Keratinocyte (primary cell): ENCODE measurements at regions not wholly inside any gene's neighbourhood (a gene's known extent, or its start where the extent isn't known, plus 50 kb on each side); places are given as distances from the start of the nearest gene placed in this dataset.

Source experiments
- DNase-seq: peaks from one replicate; pipeline ENCODE4 v3.0.0-alpha.2; 2011; ENCODE audit warnings: low read depth, missing footprints, low spot score
- FAIRE-seq: peaks from 2 replicates; lab custom pipeline; 2011; peaks lifted over from hg19 to GRCh38; lab: Jason Lieb, UNC
- H2AFZ ChIP-seq: 2 replicates; pipeline ENCODE4 v1.6.0; 2012; ENCODE audit warnings: low read length, control low read depth, inconsistent platforms; ENCODE audit not compliant: control insufficient read depth
- H3K27ac ChIP-seq: 2 replicates; pipeline ENCODE4 v1.5.1; 2011; ENCODE audit warnings: low read length; ENCODE audit not compliant: control insufficient read depth, insufficient read depth
- H3K27me3 ChIP-seq: 3 replicates; pipeline ENCODE4 v1.6.0; 2011; ENCODE audit warnings: low read length; ENCODE audit not compliant: control insufficient read depth, insufficient read depth; ENCODE audit errors: extremely low read depth
- H3K36me3 ChIP-seq, 2 experiments: 2 replicates in 1 of 2; 3 replicates in 1 of 2; pipeline ENCODE4 v1.5.1; 2011; ENCODE audit warnings: low read length in 2 of 2, mild to moderate bottlenecking in 1 of 2; ENCODE audit not compliant: control insufficient read depth in 2 of 2, insufficient read depth in 2 of 2; ENCODE audit errors: extremely low read depth in 1 of 2
- H3K4me1 ChIP-seq: 3 replicates; pipeline ENCODE4 v1.5.1; 2011; ENCODE audit warnings: low read length; ENCODE audit not compliant: control insufficient read depth, insufficient read depth; ENCODE audit errors: extremely low read depth
- H3K4me2 ChIP-seq: 3 replicates; pipeline ENCODE4 v1.6.0; 2011; ENCODE audit warnings: low read depth, low read length; ENCODE audit not compliant: control insufficient read depth, insufficient read depth; ENCODE audit errors: extremely low read depth
- H3K4me3 ChIP-seq, 3 experiments: fragments of 200-600 bp in 1 of 3; sonication (generic) in 1 of 3; 2 replicates in 2 of 3; 3 replicates in 1 of 3; pipeline ENCODE4 v1.5.1; 2011 to 2016; ENCODE audit warnings: low read length in 3 of 3, mild to moderate bottlenecking in 3 of 3, control low read depth in 2 of 3, inconsistent platforms in 1 of 3, low read depth in 1 of 3, mixed read lengths in 1 of 3, mixed run types in 1 of 3, moderate library complexity in 1 of 3; ENCODE audit not compliant: control insufficient read depth in 2 of 3, insufficient read depth in 2 of 3; ENCODE audit errors: extremely low read depth in 1 of 3
- H3K79me2 ChIP-seq: 2 replicates; pipeline ENCODE4 v1.6.0; 2012; ENCODE audit warnings: low read length; ENCODE audit not compliant: control insufficient read depth, insufficient read depth
- H3K9ac ChIP-seq: 3 replicates; pipeline ENCODE4 v1.6.0; 2011; ENCODE audit warnings: low read length; ENCODE audit not compliant: control insufficient read depth, insufficient read depth; ENCODE audit errors: extremely low read depth
- H3K9me1 ChIP-seq: 3 replicates; pipeline ENCODE4 v1.6.0; 2011; ENCODE audit warnings: low read length; ENCODE audit not compliant: control insufficient read depth, insufficient read depth; ENCODE audit errors: extremely low read depth
- H3K9me3 ChIP-seq: 2 replicates; pipeline ENCODE4 v1.5.1; 2012; ENCODE audit warnings: low read depth, low read length; ENCODE audit not compliant: control insufficient read depth
- H4K20me1 ChIP-seq: 3 replicates; pipeline ENCODE4 v1.6.0; 2011; ENCODE audit warnings: low read length; ENCODE audit not compliant: control insufficient read depth, insufficient read depth; ENCODE audit errors: extremely low read depth
- EZH2 ChIP-seq: IDR thresholded peaks from one replicate; pipeline ENCODE4 v1.6.1; 2012; ENCODE audit warnings: inconsistent platforms, mild to moderate bottlenecking, low read length, moderate library complexity
- dilution Hi-C: fragments of 300-500 bp; cut with MboI; formaldehyde crosslinking; loops from one replicate; pipeline ENCODE4 v1.7.0; 2020; ENCODE audit warnings: low sequenced_read_pairs; ENCODE audit not compliant: extremely low pct_ligation_motif_present
- TF ChIP-seq, protein P1 (sequence below), 3 experiments: IDR thresholded peaks in 1 of 3; conservative IDR thresholded peaks in 1 of 3; optimal IDR thresholded peaks in 1 of 3; 2 replicates in 2 of 3; 3 replicates in 1 of 3; pipeline versions ENCODE3 to v1.5.1; 2011; ENCODE audit warnings: low read length in 3 of 3, mild to moderate bottlenecking in 3 of 3, moderate library complexity in 2 of 3, control low read depth in 1 of 3, inconsistent platforms in 1 of 3; ENCODE audit not compliant: insufficient read depth in 2 of 3; ENCODE audit errors: extremely low read depth in 1 of 3

- no peak overlapping the region for H3K4me3 ChIP-seq
- H2AFZ ChIP-seq: no peak overlapping the region
- TF ChIP-seq, protein P1, sequence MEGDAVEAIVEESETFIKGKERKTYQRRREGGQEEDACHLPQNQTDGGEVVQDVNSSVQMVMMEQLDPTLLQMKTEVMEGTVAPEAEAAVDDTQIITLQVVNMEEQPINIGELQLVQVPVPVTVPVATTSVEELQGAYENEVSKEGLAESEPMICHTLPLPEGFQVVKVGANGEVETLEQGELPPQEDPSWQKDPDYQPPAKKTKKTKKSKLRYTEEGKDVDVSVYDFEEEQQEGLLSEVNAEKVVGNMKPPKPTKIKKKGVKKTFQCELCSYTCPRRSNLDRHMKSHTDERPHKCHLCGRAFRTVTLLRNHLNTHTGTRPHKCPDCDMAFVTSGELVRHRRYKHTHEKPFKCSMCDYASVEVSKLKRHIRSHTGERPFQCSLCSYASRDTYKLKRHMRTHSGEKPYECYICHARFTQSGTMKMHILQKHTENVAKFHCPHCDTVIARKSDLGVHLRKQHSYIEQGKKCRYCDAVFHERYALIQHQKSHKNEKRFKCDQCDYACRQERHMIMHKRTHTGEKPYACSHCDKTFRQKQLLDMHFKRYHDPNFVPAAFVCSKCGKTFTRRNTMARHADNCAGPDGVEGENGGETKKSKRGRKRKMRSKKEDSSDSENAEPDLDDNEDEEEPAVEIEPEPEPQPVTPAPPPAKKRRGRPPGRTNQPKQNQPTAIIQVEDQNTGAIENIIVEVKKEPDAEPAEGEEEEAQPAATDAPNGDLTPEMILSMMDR (optimal IDR thresholded peaks at IDR 0.05 in 1 of 3, IDR thresholded peaks at IDR 0.05 in 1 of 3, conservative IDR thresholded peaks at IDR 0.05 in 1 of 3; ENCODE audit: extremely low read depth in 1 of 3, insufficient read depth in 2 of 3, low read length in 3 of 3): no peak
- DNase-seq: no peak
- no peak overlapping the region for H3K27ac ChIP-seq
- no peaks in the 10 kb centered on the region for H3K9me3 ChIP-seq
- peaks cover 3% of the 10 kb centered on the region for H3K4me1 ChIP-seq
- dilution Hi-C loops: no loop called here
- H3K9me1 ChIP-seq: no peaks in the 10 kb centered on the region
- no peaks in the 10 kb centered on the region for H3K79me2 ChIP-seq
- no peak overlapping the region for H3K4me2 ChIP-seq
- no peaks in the 10 kb centered on the region for H3K36me3 ChIP-seq
- no peak overlapping the region for H3K9ac ChIP-seq
- peaks cover 7% of the 10 kb centered on the region for H3K27me3 ChIP-seq
- no peaks in the 10 kb centered on the region for H4K20me1 ChIP-seq
- FAIRE-seq: no peak
These were observed 585.1 kb downstream of the ZEB2 start for GRCh38 chr2:143934626-143935481.

- dilution Hi-C loops: no loop called here
- FAIRE-seq: no peak
- no peak for DNase-seq
- Histone ChIP-seq H3K4me2 (no peak overlapping the region), H2AFZ (no peak overlapping the region), H3K9me3 (no peaks in the 10 kb centered on the region), H3K27me3 (peaks cover 7% of the 10 kb centered on the region), H3K36me3 (no peaks in the 10 kb centered on the region), H3K27ac (no peak overlapping the region), H3K9me1 (no peaks in the 10 kb centered on the region), H3K79me2 (no peaks in the 10 kb centered on the region), H3K4me1 (peaks cover 3% of the 10 kb centered on the region), H3K9ac (no peak overlapping the region), H3K4me3 (no peak overlapping the region), H4K20me1 (no peaks in the 10 kb centered on the region)
- TF ChIP-seq, protein P1 (optimal IDR thresholded peaks at IDR 0.05 in 1 of 3, IDR thresholded peaks at IDR 0.05 in 1 of 3, conservative IDR thresholded peaks at IDR 0.05 in 1 of 3; ENCODE audit: extremely low read depth in 1 of 3, insufficient read depth in 2 of 3, low read length in 3 of 3): no peak
- no peak for TF ChIP-seq EZH2
These were observed 585.9 kb downstream of the ZEB2 start for GRCh38 chr2:143933946-143934569.
